HG03460 (cell line): ENCODE measurements at regions not wholly inside any gene's neighbourhood (a gene's known extent, or its start where the extent isn't known, plus 50 kb on each side); places are given as distances from the start of the nearest gene placed in this dataset.
"Not testable (repeated sequence)": the region's sequence is repeated elsewhere in the genome, so short reads cannot be mapped to it uniquely, and the experiment has no call there.

ENCODE experiments used
- ATAC-seq: cut with Tn5 transposase; IDR thresholded peaks from one replicate; pipeline ENCODE4 v1.9.1; 2021; ENCODE audit not compliant: unreplicated experiment

GRCh38 chr2:175620106-175620505 is 382.0 kb downstream of the LNPK start:
- no peak for ATAC-seq

- ATAC-seq, result no peak
These were observed 382.7 kb downstream of the LNPK start for GRCh38 chr2:175619179-175620045.

GRCh38 chr2:175612280-175612679 is 389.8 kb downstream of the LNPK start:
- no peak for ATAC-seq

- no peak for ATAC-seq
These were observed 395.8 kb downstream of the LNPK start for GRCh38 chr2:175606010-175606841.

- ATAC-seq, result no peak
These were observed 396.4 kb downstream of the LNPK start for GRCh38 chr2:175605640-175606009.

GRCh38 chr2:175601969-175602368 is 400.1 kb downstream of the LNPK start:
- no peak for ATAC-seq

- no peak for ATAC-seq
These were observed 401.9 kb downstream of the LNPK start for GRCh38 chr2:175599966-175600831.

DNA sequence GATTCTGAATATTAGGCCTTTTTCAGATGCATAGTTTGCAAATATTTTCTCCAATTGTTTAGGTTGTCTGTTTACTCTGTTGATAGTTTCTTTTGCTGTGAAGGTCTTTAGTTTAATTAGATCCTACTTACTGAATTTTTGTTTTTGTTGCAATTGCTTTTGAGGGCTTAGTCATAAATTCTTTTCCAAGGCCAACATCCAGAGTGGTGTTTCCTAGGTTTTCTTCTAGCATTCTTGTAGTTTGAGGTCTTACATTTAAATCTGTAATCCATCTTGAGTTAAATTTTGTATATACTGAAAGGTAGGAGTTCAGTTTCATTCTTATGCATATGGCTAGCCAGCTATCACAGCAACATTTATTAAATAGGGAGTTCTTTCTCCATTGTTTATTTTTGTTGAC is 404.8 kb downstream of the LNPK start:
- no peak for ATAC-seq

- ATAC-seq, result no peak
These were observed 406.9 kb downstream of the LNPK start for GRCh38 chr2:175595139-175595538.

GRCh38 chr2:175593686-175594525 is 408.2 kb downstream of the LNPK start:
- ATAC-seq, result not testable (repeated sequence)

DNA sequence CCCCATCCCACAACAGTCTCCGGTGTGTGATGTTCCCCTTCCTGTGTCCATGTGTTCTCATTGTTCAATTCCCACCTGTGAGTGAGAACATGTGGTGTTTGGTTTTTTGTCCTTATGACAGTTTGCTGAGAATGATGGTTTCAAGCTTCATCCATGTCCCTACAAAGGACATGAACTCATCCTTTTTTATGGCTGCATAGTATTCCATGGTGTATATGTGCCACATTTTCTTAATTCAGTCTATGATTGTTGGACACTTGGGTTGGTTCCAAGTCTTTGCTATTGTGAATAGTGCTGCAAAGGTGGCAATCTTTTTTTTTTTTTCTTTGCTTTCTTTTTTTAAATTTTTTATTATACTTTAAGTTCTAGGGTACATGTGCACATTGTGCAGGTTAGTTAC is 406.7 kb upstream of the ATP5MC3 start:
- ATAC-seq, result not testable (repeated sequence)

DNA sequence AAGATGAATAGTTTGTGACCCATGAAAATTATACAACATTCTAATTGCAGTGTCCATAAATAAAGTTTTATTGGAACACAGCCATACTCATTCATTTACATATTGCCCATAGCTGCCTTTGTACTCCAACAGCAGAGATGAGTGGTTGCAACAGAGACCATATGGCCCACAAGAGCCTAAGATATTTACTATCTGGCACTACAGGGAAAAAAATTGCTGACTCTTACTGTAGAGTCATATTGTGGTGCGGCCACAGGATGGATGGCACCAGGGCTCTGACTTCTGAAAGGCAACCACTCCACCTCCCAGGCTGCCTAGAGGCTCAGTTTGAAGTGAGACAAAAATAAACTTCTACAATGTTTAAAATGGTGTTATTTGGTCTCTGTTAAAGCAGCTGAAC is 404.0 kb upstream of the ATP5MC3 start:
- no peak for ATAC-seq

- ATAC-seq, result no peak
These were observed 399.1 kb upstream of the ATP5MC3 start for GRCh38 chr2:175580652-175581051.

DNA sequence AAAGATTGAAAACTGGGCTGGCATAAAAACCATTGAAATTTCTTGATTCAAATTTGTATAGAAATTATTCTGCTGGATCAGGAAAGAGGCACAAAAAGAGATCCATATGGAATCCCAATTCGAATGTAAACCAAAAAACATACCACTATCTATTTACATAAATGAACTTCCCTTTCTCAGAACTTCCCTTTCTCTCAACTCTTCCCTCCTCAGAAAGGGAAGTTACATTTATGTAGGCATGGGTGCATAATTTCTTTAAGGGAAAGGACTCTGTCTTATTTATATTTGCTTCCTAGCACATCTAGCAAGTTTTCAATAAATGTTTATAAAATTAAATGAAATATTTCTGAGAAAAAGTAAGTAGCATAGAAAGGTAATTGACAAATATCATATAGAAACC is 398.1 kb upstream of the ATP5MC3 start:
- ATAC-seq, result no peak

- ATAC-seq, result no peak
These were observed 396.0 kb upstream of the ATP5MC3 start for GRCh38 chr2:175577368-175577970.

GRCh38 chr2:175576875-175577274 is 395.4 kb upstream of the ATP5MC3 start:
- no peak for ATAC-seq

DNA sequence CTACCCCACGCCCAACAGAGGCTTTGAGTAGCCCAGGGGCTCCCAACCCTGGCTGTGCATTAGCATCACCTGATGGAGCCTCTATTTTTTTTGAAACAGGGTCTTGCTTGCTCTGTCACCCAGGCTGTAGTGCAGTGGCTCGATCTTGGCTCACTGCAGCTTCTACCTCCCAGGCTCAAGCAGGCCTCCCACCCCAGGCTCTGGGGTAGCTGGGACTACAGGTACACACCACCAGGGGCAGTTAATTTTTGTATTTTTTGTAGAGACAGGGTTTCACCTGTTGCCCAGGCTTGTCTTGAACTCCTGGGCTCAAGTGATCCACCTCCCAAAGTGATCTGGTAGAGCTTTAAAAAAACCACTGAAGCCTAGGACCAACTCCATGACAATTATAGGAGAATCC is 394.8 kb upstream of the ATP5MC3 start:
- peak; percentile 20 for ATAC-seq

GRCh38 chr2:175575346-175576258 is 394.1 kb upstream of the ATP5MC3 start:
- peak; percentile 90 for ATAC-seq

GRCh38 chr2:175574069-175574468 is 392.6 kb upstream of the ATP5MC3 start:
- ATAC-seq, result no peak
